ENCODE measurements at regions not wholly inside any gene's neighbourhood (a gene's known extent, or its start where the extent isn't known, plus 50 kb on each side); places are given as distances from the start of the nearest gene placed in this dataset.

- H3K79me1 ChIP-seq (ENCODE audit: low read depth, low read length): no peaks in the 10 kb centered on the region
- FAIRE-seq: no peak
- CTCF ChIA-PET (ENCODE audit: partially characterized antibody): interaction anchor here (1.2 kb wide), 1 partner anchor 290 kb away, joined by 4 read pairs; no protein-coding TSS in a partner anchor
- TF ChIP-seq EZH2 (IDR thresholded peaks at IDR 0.05; ENCODE audit: low read depth, low read length, severe bottlenecking): no peak
- no peak for TF ChIP-seq CBX8 (IDR thresholded peaks at IDR 0.05; ENCODE audit: borderline replicate concordance, low read depth, low read length)
- no peak for TF ChIP-seq SAP30 (IDR thresholded peaks at IDR 0.05; ENCODE audit: insufficient read depth, insufficient replicate concordance, low read length)
- no peak for TF ChIP-seq RXRA (IDR thresholded peaks at IDR 0.05; ENCODE audit: insufficient read depth, low read depth, low read length)
- no peak for TF ChIP-seq POU5F1 (IDR thresholded peaks at IDR 0.05; ENCODE audit: low read depth, low read length)
- TF ChIP-seq JUND (IDR thresholded peaks at IDR 0.05; ENCODE audit: low read length): no peak
- TF ChIP-seq KDM5A (IDR thresholded peaks at IDR 0.05; ENCODE audit: low read length): no peak
- TF ChIP-seq MAFK (IDR thresholded peaks at IDR 0.05; ENCODE audit: low read depth, low read length): no peak
- TF ChIP-seq SIX5 (IDR thresholded peaks at IDR 0.05; ENCODE audit: low read depth, low read length): no peak
- TF ChIP-seq EGR1 (IDR thresholded peaks at IDR 0.05; ENCODE audit: borderline replicate concordance, low read depth, low read length): no peak
- TF ChIP-seq CBX5 (IDR thresholded peaks at IDR 0.05; ENCODE audit: low read depth, low read length): no peak
- TF ChIP-seq RNF2 (IDR thresholded peaks at IDR 0.05; ENCODE audit: borderline replicate concordance, low read depth, low read length, missing control alignments, poor library complexity, severe bottlenecking): no peak
- TF ChIP-seq FOSL1 (IDR thresholded peaks at IDR 0.05; ENCODE audit: insufficient read depth, low read depth, low read length): no peak
- TF ChIP-seq ATF3 (IDR thresholded peaks at IDR 0.05; ENCODE audit: insufficient read depth, low read depth, low read length): no peak
- TF ChIP-seq SP2 (IDR thresholded peaks at IDR 0.05; ENCODE audit: low read length): no peak
Observed at GRCh38 chr14:53884601-53885000, 72.0 kb downstream of the BMP4 start.

More at GRCh38 chr14:53884601-53885000, 72.0 kb downstream of the BMP4 start:
- Histone ChIP-seq H3K36me3 (ENCODE audit: control insufficient read depth in 2 of 4, insufficient read depth in 4 of 4, low read length in 3 of 4) (no peaks in the 10 kb centered on the region), H3K18ac (ENCODE audit: extremely low read depth, low read length) (no peak overlapping the region), H3K23me2 (ENCODE audit: low read depth, low read length) (no peaks in the 10 kb centered on the region), H3K4me3 (ENCODE audit: extremely low read depth in 1 of 4, insufficient read depth in 2 of 4, low read depth in 3 of 4, low read length in 4 of 4) (no peak overlapping the region), H3K4me1 (replicated peaks in 1 of 4; ENCODE audit: control insufficient read depth in 3 of 4, insufficient read depth in 4 of 4, low read length in 3 of 4) (no peaks in the 10 kb centered on the region), H3K79me2 (ENCODE audit: control insufficient read depth in 1 of 2, insufficient read depth in 2 of 2, low read length in 2 of 2) (no peaks in the 10 kb centered on the region), H4K20me1 (replicated peaks in 1 of 2; ENCODE audit: control insufficient read depth in 1 of 2, insufficient read depth in 2 of 2, low read length in 2 of 2) (no peaks in the 10 kb centered on the region), H4K8ac (ENCODE audit: extremely low read depth, insufficient read depth, low read length) (no peak overlapping the region), H2BK12ac (ENCODE audit: low read depth, low read length) (no peak overlapping the region), H3K27me3 (replicated peaks in 1 of 4; ENCODE audit: control insufficient read depth in 3 of 4, extremely low read depth in 1 of 4, insufficient read depth in 3 of 4, low read length in 3 of 4) (no peaks in the 10 kb centered on the region), H2BK20ac (ENCODE audit: low read length) (no peak overlapping the region), H3K56ac (replicated peaks; ENCODE audit: insufficient read length, low read depth, low read length) (no peak overlapping the region), H2AFZ (ENCODE audit: low read length) (no peak overlapping the region), H3K4ac (replicated peaks; ENCODE audit: insufficient read length, low read depth, low read length) (no peak overlapping the region), H3K4me2 (ENCODE audit: insufficient read depth in 1 of 2, low read depth in 2 of 2, low read length in 2 of 2) (no peak overlapping the region), H2AK5ac (ENCODE audit: low read depth, low read length) (no peak overlapping the region), H4K5ac (ENCODE audit: insufficient read length, low read depth, low read length) (no peak overlapping the region), H3K23ac (ENCODE audit: insufficient read length) (no peak overlapping the region), H3K14ac (ENCODE audit: insufficient read length) (no peak overlapping the region), H2BK120ac (replicated peaks; ENCODE audit: low read depth, low read length) (no peak overlapping the region), H4K91ac (replicated peaks; ENCODE audit: insufficient read length, low read length) (no peak overlapping the region), H2BK5ac (ENCODE audit: low read depth, low read length) (no peak overlapping the region), H3K9me3 (ENCODE audit: insufficient read depth in 2 of 2, low read depth in 1 of 2, low read length in 1 of 2) (no peaks in the 10 kb centered on the region), H3K27ac (ENCODE audit: low read depth, low read length) (no peak overlapping the region), H3K9ac (replicated peaks in 1 of 4; ENCODE audit: extremely low read depth in 1 of 4, low read depth in 3 of 4, low read length in 3 of 4) (no peak overlapping the region), H2BK15ac (ENCODE audit: low read length) (no peak overlapping the region)
- POLR2A ChIA-PET (ENCODE audit: partially characterized antibody): no interaction called here
- no peak for DNase-seq (ENCODE audit: low read depth in 1 of 2, low spot score in 2 of 2)
- 90% methylated on average over 1 of the region's 1 CpG; no CpG with 5 or more reads in 1 of the 2 experiments for WGBS, 2 experiments (ENCODE audit: extremely low coverage in 1 of 2, insufficient coverage in 1 of 2, insufficient read length in 1 of 2, insufficient replicate concordance in 2 of 2, low coverage in 1 of 2, low lambda C conversion rate in 2 of 2, missing lambda C conversion rate in 1 of 2)

Measured in H1 (cell line).